Upper lobe of left lung (tissue), 4 donors: ENCODE measurements at regions not wholly inside any gene's neighbourhood (a gene's known extent, or its start where the extent isn't known, plus 50 kb on each side); places are given as distances from the start of the nearest gene placed in this dataset.

ENCODE experiments used
- CTCF ChIP-seq, 6 experiments: fragments of 450-650 bp in 4 of 6; fragments of 200-600 bp in 2 of 6; sonication (generic) in 2 of 6; IDR thresholded peaks; one replicate each; pipeline ENCODE4 v1.5.1; 2016 to 2019; ENCODE audit warnings: antibody characterized with exemption in 6 of 6
- EP300 ChIP-seq, 4 donors: sonication (generic); formaldehyde crosslinking; IDR thresholded peaks; one replicate each; pipeline ENCODE4 v1.5.1; 2017; ENCODE audit warnings: antibody characterized with exemption in 4 of 4, control low read depth in 2 of 4
- POLR2A ChIP-seq, 4 donors: fragments of 450-650 bp; IDR thresholded peaks; one replicate each; pipeline ENCODE4 v1.5.1; 2016 to 2017; ENCODE audit warnings: antibody characterized with exemption in 4 of 4, mild to moderate bottlenecking in 2 of 4
- POLR2AphosphoS5 ChIP-seq, 2 donors: sonication (generic); formaldehyde crosslinking; IDR thresholded peaks; one replicate each; pipeline ENCODE4 v1.5.1; 2017; ENCODE audit warnings: antibody characterized with exemption in 2 of 2

DNA sequence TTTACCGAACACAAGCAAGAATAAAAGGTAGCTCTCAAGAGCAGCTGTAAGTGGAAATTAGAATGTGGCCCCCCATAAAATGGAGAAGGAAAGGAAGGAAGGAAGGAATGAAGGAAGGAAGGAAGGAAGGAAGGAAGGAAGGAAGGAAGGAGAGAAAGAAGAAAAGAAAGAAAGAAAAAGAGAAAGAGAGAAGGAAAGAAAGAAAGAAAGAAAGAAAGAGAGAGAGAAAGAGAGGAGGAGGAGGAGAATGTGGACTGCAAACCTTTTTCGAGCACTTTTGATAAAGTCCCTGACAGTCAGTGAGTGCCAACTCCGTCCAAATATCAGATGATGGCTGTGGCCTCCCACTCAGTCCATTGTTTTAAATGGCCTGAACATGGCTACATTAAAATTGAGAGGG is 53.8 kb upstream of the SNX2 start:
- TF ChIP-seq POLR2A (IDR thresholded peaks at IDR 0.05) (no peak), CTCF (IDR thresholded peaks at IDR 0.05) (no peak), POLR2AphosphoS5 (IDR thresholded peaks at IDR 0.05) (no peak), EP300 (IDR thresholded peaks at IDR 0.05) (no peak)
